ENCODE measurements at regions not wholly inside any gene's neighbourhood (a gene's known extent, or its start where the extent isn't known, plus 50 kb on each side); places are given as distances from the start of the nearest gene placed in this dataset.

DNA sequence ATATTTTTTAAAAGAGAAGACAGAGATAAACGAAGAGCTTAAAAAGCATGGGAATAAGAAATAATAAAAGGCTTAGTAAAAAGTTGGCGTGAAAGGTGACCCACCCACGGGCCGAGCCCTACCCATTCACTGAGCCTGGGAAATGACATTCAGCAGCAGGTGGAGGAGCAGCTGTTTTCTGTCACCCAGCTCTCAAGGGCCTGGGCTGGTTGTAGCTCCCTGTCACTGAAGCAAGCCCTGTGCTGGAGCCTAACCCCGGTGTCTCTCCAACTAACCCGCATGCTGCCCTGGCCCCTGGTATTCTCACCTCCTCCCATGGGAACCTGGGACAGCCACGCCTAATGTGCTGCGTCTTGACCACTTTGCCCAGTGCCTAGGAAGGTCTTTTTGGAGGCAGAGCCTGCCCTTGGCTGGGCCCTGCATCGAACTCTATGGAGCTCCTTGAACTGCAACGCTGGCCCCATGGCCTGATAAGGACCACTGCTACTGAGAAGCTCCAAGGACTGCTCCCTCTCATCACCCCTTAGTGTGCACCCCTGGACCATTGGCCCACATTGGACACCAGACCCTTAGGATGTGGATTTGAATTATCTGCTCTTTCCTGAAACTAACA is 68.8 kb upstream of the IYD start:
- Histone ChIP-seq H4K20me1 (ENCODE audit: insufficient read depth, low read depth, low read length) (no peaks in the 10 kb centered on the region), H3K27ac (ENCODE audit: low read length) (no peak overlapping the region), H3K4me3 (ENCODE audit: low read length) (no peak overlapping the region), H3K9me2 (replicated peaks; ENCODE audit: insufficient read depth, low read length) (no peaks in the 10 kb centered on the region), H3K9ac (ENCODE audit: low read length) (no peak overlapping the region), H2AFZ (ENCODE audit: low read length) (no peak overlapping the region), H3K36me3 (ENCODE audit: insufficient read depth, low read length) (no peaks in the 10 kb centered on the region; the same call in 1 of the 2 replicates), H3K4me2 (ENCODE audit: low read depth, low read length, poor library complexity, severe bottlenecking) (no peak overlapping the region), H3K79me2 (ENCODE audit: low read length) (no peaks in the 10 kb centered on the region), H3K27me3 (ENCODE audit: low read length) (peaks cover 7% of the 10 kb centered on the region; the same call in 1 of the 2 replicates), H3K4me1 (ENCODE audit: low read length) (no peaks in the 10 kb centered on the region), H3K9me3 (ENCODE audit: low read length) (peaks cover 10% of the 10 kb centered on the region)
- no peak for DNase-seq

GRCh38 chr6:150301846-150302519 is 66.8 kb upstream of the IYD start:
- peaks cover 7% of the 10 kb centered on the region for H3K9me3 ChIP-seq (ENCODE audit: low read length)
- no peaks in the 10 kb centered on the region for H3K79me2 ChIP-seq (ENCODE audit: low read length)
- no peak overlapping the region for H2AFZ ChIP-seq (ENCODE audit: low read length)
- H3K4me1 ChIP-seq (ENCODE audit: low read length), result no peaks in the 10 kb centered on the region
- no peak overlapping the region for H3K9ac ChIP-seq (ENCODE audit: low read length)
- H3K9me2 ChIP-seq (replicated peaks; ENCODE audit: insufficient read depth, low read length), result no peaks in the 10 kb centered on the region
- DNase-seq, result no peak
- no peak overlapping the region for H3K4me2 ChIP-seq (ENCODE audit: low read depth, low read length, poor library complexity, severe bottlenecking)
- no peaks in the 10 kb centered on the region; the same call in 1 of the 2 replicates for H3K36me3 ChIP-seq (ENCODE audit: insufficient read depth, low read length)
- no peak overlapping the region for H3K27ac ChIP-seq (ENCODE audit: low read length)
- no peak overlapping the region for H3K4me3 ChIP-seq (ENCODE audit: low read length)
- H3K27me3 ChIP-seq (ENCODE audit: low read length), result peaks cover 3% of the 10 kb centered on the region; the same call in 1 of the 2 replicates
- no peaks in the 10 kb centered on the region for H4K20me1 ChIP-seq (ENCODE audit: insufficient read depth, low read depth, low read length)

DNA sequence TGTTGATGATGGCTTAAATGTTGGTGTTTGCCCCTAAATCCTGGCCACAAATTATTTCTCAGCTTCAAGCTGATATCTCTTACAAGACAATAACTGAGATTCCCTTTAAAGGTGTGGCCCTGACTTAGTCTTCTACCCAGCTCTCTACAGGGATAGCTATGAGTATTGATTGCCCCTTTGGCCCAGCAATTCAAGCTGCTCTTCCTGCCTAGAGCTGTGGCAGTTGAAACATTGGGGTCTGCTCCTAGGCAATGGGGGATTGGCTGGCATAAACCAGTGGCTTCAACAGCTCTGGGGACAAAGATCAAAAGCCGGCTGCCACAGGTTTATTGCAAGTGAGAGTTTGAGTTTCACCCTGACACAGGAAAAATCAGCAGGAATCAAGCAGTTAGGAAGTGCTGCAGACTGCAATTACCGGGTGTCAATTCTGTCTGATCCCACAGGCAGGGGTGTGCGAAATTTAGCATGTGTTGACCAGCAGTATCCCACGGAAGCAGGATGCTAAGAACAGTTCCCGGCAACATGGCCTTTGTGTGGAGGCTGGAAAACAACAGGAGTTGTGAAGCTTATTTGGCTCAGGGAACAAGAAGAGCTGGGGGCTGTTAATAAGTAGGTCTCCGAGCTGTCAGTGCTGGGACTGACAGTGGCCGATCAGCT is 66.2 kb upstream of the IYD start:
- no peaks in the 10 kb centered on the region; the same call in 1 of the 2 replicates for H3K36me3 ChIP-seq (ENCODE audit: insufficient read depth, low read length)
- H3K9me2 ChIP-seq (replicated peaks; ENCODE audit: insufficient read depth, low read length), result no peaks in the 10 kb centered on the region
- H3K9ac ChIP-seq (ENCODE audit: low read length), result no peak overlapping the region
- no peak overlapping the region for H2AFZ ChIP-seq (ENCODE audit: low read length)
- H4K20me1 ChIP-seq (ENCODE audit: insufficient read depth, low read depth, low read length), result no peaks in the 10 kb centered on the region
- H3K79me2 ChIP-seq (ENCODE audit: low read length), result no peaks in the 10 kb centered on the region
- no peak overlapping the region for H3K27ac ChIP-seq (ENCODE audit: low read length)
- H3K9me3 ChIP-seq (ENCODE audit: low read length), result peaks cover 1% of the 10 kb centered on the region
- H3K4me3 ChIP-seq (ENCODE audit: low read length), result no peak overlapping the region
- H3K27me3 ChIP-seq (ENCODE audit: low read length), result peaks cover 3% of the 10 kb centered on the region; the same call in 1 of the 2 replicates
- H3K4me2 ChIP-seq (ENCODE audit: low read depth, low read length, poor library complexity, severe bottlenecking), result no peak overlapping the region
- DNase-seq, result no peak
- H3K4me1 ChIP-seq (ENCODE audit: low read length), result no peaks in the 10 kb centered on the region

DNA sequence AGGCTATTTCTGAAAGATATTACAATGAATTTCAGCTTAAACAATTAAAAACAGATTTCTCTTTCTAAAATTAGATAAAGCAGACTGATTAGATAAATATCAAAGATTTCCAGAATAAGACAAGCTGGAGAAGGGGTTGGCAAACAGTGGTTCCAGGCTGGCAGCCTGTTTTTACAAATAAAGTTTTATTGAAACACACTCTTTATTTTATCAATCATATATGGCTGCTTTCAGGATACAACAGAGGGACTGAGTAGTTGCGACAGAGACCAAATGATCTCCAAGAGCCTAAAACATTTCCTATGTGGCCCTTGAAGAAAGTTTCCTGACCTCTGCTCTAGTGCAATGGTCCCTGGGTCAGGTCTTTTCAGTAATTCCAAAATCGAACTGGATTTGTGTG is 65.6 kb upstream of the IYD start:
- H3K27ac ChIP-seq (ENCODE audit: low read length), result no peak overlapping the region
- no peaks in the 10 kb centered on the region for H3K27me3 ChIP-seq (ENCODE audit: low read length)
- no peak overlapping the region for H3K4me3 ChIP-seq (ENCODE audit: low read length)
- no peaks in the 10 kb centered on the region for H3K9me2 ChIP-seq (replicated peaks; ENCODE audit: insufficient read depth, low read length)
- H3K4me2 ChIP-seq (ENCODE audit: low read depth, low read length, poor library complexity, severe bottlenecking), result no peak overlapping the region
- H3K9me3 ChIP-seq (ENCODE audit: low read length), result no peaks in the 10 kb centered on the region
- no peak for DNase-seq
- H2AFZ ChIP-seq (ENCODE audit: low read length), result no peak overlapping the region
- H3K4me1 ChIP-seq (ENCODE audit: low read length), result no peaks in the 10 kb centered on the region
- H3K36me3 ChIP-seq (ENCODE audit: insufficient read depth, low read length), result no peaks in the 10 kb centered on the region
- no peaks in the 10 kb centered on the region for H4K20me1 ChIP-seq (ENCODE audit: insufficient read depth, low read depth, low read length)
- no peaks in the 10 kb centered on the region for H3K79me2 ChIP-seq (ENCODE audit: low read length)
- no peak overlapping the region for H3K9ac ChIP-seq (ENCODE audit: low read length)

- Histone ChIP-seq H2AFZ (ENCODE audit: low read length) (no peak overlapping the region), H3K9me2 (replicated peaks; ENCODE audit: insufficient read depth, low read length) (no peaks in the 10 kb centered on the region), H3K79me2 (ENCODE audit: low read length) (no peaks in the 10 kb centered on the region), H3K9me3 (ENCODE audit: low read length) (no peaks in the 10 kb centered on the region), H3K9ac (ENCODE audit: low read length) (no peak overlapping the region), H3K4me1 (ENCODE audit: low read length) (no peaks in the 10 kb centered on the region), H4K20me1 (ENCODE audit: insufficient read depth, low read depth, low read length) (no peaks in the 10 kb centered on the region), H3K36me3 (ENCODE audit: insufficient read depth, low read length) (no peaks in the 10 kb centered on the region), H3K27ac (ENCODE audit: low read length) (no peak overlapping the region), H3K4me3 (ENCODE audit: low read length) (no peak overlapping the region), H3K4me2 (ENCODE audit: low read depth, low read length, poor library complexity, severe bottlenecking) (no peak overlapping the region), H3K27me3 (ENCODE audit: low read length) (no peaks in the 10 kb centered on the region)
- DNase-seq, result no peak
These were observed 64.4 kb upstream of the IYD start for GRCh38 chr6:150304429-150304828.

DNA sequence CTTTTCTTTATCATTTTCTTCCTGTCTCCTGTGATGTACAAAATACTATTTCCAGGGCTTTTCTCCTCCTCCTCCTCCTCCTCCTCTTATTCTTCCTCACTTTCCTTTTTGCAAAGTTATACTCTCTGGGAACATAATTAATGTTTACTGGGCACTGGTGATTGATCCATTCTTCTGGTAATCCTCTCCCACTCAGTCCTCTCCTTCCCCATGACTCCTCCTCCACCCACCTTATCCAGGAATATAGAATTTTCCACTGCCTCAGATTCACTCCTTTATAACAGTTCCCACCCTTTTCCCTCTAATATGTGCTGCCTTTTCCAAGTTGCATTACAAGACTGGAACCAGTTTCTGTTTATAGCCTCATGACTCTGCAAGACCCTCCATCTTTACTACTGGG is 62.5 kb upstream of the IYD start:
- Histone ChIP-seq H3K36me3 (ENCODE audit: insufficient read depth, low read length) (no peaks in the 10 kb centered on the region), H3K27me3 (ENCODE audit: low read length) (no peaks in the 10 kb centered on the region), H3K4me3 (ENCODE audit: low read length) (no peak overlapping the region), H3K4me1 (ENCODE audit: low read length) (no peaks in the 10 kb centered on the region), H3K9me2 (replicated peaks; ENCODE audit: insufficient read depth, low read length) (no peaks in the 10 kb centered on the region), H3K9me3 (ENCODE audit: low read length) (no peaks in the 10 kb centered on the region), H3K4me2 (ENCODE audit: low read depth, low read length, poor library complexity, severe bottlenecking) (no peak overlapping the region), H3K79me2 (ENCODE audit: low read length) (no peaks in the 10 kb centered on the region), H3K27ac (ENCODE audit: low read length) (no peak overlapping the region), H3K9ac (ENCODE audit: low read length) (no peak overlapping the region), H4K20me1 (ENCODE audit: insufficient read depth, low read depth, low read length) (no peaks in the 10 kb centered on the region), H2AFZ (ENCODE audit: low read length) (no peak overlapping the region)
- no peak for DNase-seq

DNA sequence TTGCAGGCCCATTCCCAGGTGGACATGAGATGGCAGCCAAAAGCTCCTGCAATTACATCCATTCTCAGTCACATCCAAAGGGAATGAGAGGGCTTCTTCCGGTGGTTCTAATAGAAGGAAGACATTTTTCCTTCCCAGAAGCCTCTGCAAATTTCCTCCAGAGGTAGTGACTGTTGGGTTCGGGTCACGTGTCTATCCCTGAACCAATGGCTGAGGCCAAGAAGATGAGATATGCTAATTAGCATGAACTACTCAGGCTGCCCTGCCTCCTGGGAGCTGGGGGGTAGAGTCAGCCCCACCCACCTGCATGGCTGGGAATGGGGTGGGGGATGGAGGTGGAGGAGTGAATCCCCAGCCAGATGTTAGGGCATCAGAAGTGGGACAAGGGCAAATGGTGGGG is 61.3 kb upstream of the IYD start:
- no peaks in the 10 kb centered on the region for H3K27me3 ChIP-seq (ENCODE audit: low read length)
- no peaks in the 10 kb centered on the region for H3K9me3 ChIP-seq (ENCODE audit: low read length)
- H3K27ac ChIP-seq (ENCODE audit: low read length), result no peak overlapping the region
- H3K9ac ChIP-seq (ENCODE audit: low read length), result no peak overlapping the region
- H3K9me2 ChIP-seq (replicated peaks; ENCODE audit: insufficient read depth, low read length), result no peaks in the 10 kb centered on the region
- DNase-seq, result no peak
- no peaks in the 10 kb centered on the region for H3K79me2 ChIP-seq (ENCODE audit: low read length)
- no peaks in the 10 kb centered on the region for H4K20me1 ChIP-seq (ENCODE audit: insufficient read depth, low read depth, low read length)
- no peaks in the 10 kb centered on the region for H3K36me3 ChIP-seq (ENCODE audit: insufficient read depth, low read length)
- H2AFZ ChIP-seq (ENCODE audit: low read length), result no peak overlapping the region
- no peak overlapping the region for H3K4me3 ChIP-seq (ENCODE audit: low read length)
- H3K4me2 ChIP-seq (ENCODE audit: low read depth, low read length, poor library complexity, severe bottlenecking), result no peak overlapping the region
- no peaks in the 10 kb centered on the region; the same call in 1 of the 2 replicates for H3K4me1 ChIP-seq (ENCODE audit: low read length)

DNA sequence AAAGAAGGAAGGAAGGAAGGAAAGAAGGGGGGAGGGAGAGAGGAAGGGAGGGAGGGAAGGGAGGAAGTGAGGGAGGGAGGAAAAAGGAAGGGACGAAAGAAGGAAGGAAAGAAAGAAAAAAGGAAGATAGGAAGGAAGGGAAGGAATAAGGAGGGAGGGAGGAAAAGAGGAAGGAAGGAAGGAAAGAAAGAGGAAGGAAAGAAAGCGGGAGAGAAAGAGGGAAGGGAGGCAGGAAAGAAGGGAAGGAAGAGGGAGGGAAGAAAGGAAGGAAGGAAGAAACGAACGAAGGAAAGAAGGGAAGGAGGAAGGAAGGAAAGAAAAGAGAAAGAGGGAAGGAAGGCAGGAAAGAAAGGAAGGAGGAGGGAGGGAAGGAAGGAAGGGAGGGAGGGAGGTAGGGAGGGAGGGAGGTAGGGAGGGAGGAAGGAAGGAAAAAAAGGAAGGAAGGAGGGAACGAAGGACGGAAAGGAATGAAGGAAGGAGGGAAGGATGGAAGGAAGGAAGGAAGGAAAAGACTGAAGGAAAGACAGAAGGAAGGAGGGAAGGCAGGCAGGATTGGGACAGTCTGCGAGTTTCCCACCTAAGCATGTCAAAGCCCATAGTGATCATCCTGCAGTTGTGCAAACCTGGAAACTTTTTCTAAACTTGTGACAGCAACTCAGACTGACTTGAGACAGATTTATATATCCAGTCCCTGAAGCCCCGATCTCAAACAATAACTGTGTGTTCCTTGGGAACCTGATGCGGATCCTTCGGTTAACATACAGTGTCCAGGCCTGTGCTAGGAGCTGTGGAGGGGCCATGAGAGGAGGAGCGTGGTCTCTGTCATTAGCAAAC is 59.8 kb upstream of the IYD start:
- H4K20me1 ChIP-seq (ENCODE audit: insufficient read depth, low read depth, low read length), result no peaks in the 10 kb centered on the region
- H2AFZ ChIP-seq (ENCODE audit: low read length), result no peak overlapping the region
- H3K27me3 ChIP-seq (ENCODE audit: low read length), result no peaks in the 10 kb centered on the region
- H3K4me2 ChIP-seq (ENCODE audit: low read depth, low read length, poor library complexity, severe bottlenecking), result no peak overlapping the region
- DNase-seq, result no peak
- H3K4me3 ChIP-seq (ENCODE audit: low read length), result no peak overlapping the region
- no peak overlapping the region for H3K27ac ChIP-seq (ENCODE audit: low read length)
- no peaks in the 10 kb centered on the region for H3K9me2 ChIP-seq (replicated peaks; ENCODE audit: insufficient read depth, low read length)
- no peaks in the 10 kb centered on the region; the same call in 1 of the 2 replicates for H3K4me1 ChIP-seq (ENCODE audit: low read length)
- no peaks in the 10 kb centered on the region for H3K36me3 ChIP-seq (ENCODE audit: insufficient read depth, low read length)
- H3K9me3 ChIP-seq (ENCODE audit: low read length), result no peaks in the 10 kb centered on the region
- no peak overlapping the region for H3K9ac ChIP-seq (ENCODE audit: low read length)
- H3K79me2 ChIP-seq (ENCODE audit: low read length), result no peaks in the 10 kb centered on the region
